WTC11 (cell line): ENCODE measurements at regions not wholly inside any gene's neighbourhood (a gene's known extent, or its start where the extent isn't known, plus 50 kb on each side); places are given as distances from the start of the nearest gene placed in this dataset.

Source experiments
- ATAC-seq: fragments of 200-7000 bp; cut with Tn5 transposase; 2 replicates; pipeline ENCODE4 v1.10.0; 2021; ENCODE audit warnings: mild to moderate bottlenecking, moderate library complexity
- CTCF ChIA-PET: fragments of 300-600 bp; sonication (Branson Sonifier 250); formaldehyde crosslinking; loops from one replicate; lab custom pipeline; 2021; ENCODE audit warnings: antibody characterized with exemption; lab: Charles Lee
- POLR2A ChIA-PET: fragments of 350-600 bp; sonication (Branson Sonifier 250); formaldehyde crosslinking; loops from one replicate; lab custom pipeline; 2021; ENCODE audit warnings: antibody characterized with exemption; lab: Charles Lee
- DNase-seq: peaks from one replicate; pipeline ENCODE4 v3.0.0; 2021; ENCODE audit warnings: low spot score
- H3K27ac Mint-ChIP-seq: 2 replicates; pipeline ENCODE4 v1.8.0; 2021; ENCODE audit warnings: mixed read lengths
- H3K27me3 Mint-ChIP-seq: 2 replicates; pipeline ENCODE4 v1.8.0; 2021; ENCODE audit warnings: low read depth, mild to moderate bottlenecking, moderate library complexity, mixed read lengths
- H3K36me3 Mint-ChIP-seq: 2 replicates; pipeline ENCODE4 v1.8.0; 2021; ENCODE audit warnings: mixed read lengths
- H3K4me1 Mint-ChIP-seq: 2 replicates; pipeline ENCODE4 v1.8.0; 2022; ENCODE audit warnings: mixed read lengths
- H3K4me3 Mint-ChIP-seq: 2 replicates; pipeline ENCODE4 v1.8.0; 2021; ENCODE audit warnings: mild to moderate bottlenecking, moderate library complexity, mixed read lengths
- H3K9me3 Mint-ChIP-seq: 2 replicates; pipeline ENCODE4 v1.8.0; 2021; ENCODE audit warnings: mixed read lengths
- AR ChIP-seq: fragments of 250-450 bp; sonication (Bioruptor Pico); IDR thresholded peaks from 2 replicates; pipeline ENCODE4 v1.9.0; 2021; ENCODE audit warnings: mild to moderate bottlenecking
- ATF1 ChIP-seq: sonication (generic); formaldehyde crosslinking; IDR thresholded peaks from 2 replicates; pipeline ENCODE4 v1.8.1; 2023; ENCODE audit warnings: mild to moderate bottlenecking, moderate library complexity, missing genetic modification reagents
- EMX1 ChIP-seq: fragments of 250-450 bp; sonication (Bioruptor Pico); IDR thresholded peaks from 2 replicates; pipeline ENCODE4 v1.8.0; 2021; ENCODE audit warnings: mild to moderate bottlenecking
- ESRRA ChIP-seq: sonication (generic); formaldehyde crosslinking; IDR thresholded peaks from 2 replicates; pipeline ENCODE4 v1.8.1; 2022; ENCODE audit warnings: mild to moderate bottlenecking, missing genetic modification reagents, borderline replicate concordance
- JAZF1 ChIP-seq: fragments of 250-450 bp; sonication (Bioruptor Pico); IDR thresholded peaks from 2 replicates; pipeline ENCODE4 v1.9.0; 2021; ENCODE audit warnings: moderate library complexity, mild to moderate bottlenecking, inconsistent platforms
- JUN ChIP-seq: sonication (generic); formaldehyde crosslinking; IDR thresholded peaks from 2 replicates; pipeline ENCODE4 v1.8.0; 2023; ENCODE audit warnings: mild to moderate bottlenecking, missing genetic modification reagents
- KAT7 ChIP-seq: sonication (generic); formaldehyde crosslinking; IDR thresholded peaks from 2 replicates; pipeline ENCODE4 v1.8.1; 2023; ENCODE audit warnings: missing genetic modification reagents, mild to moderate bottlenecking, borderline replicate concordance
- MYBL2 ChIP-seq: sonication (generic); formaldehyde crosslinking; IDR thresholded peaks from 2 replicates; pipeline ENCODE4 v1.8.1; 2023; ENCODE audit warnings: mild to moderate bottlenecking, moderate library complexity, missing genetic modification reagents
- NFYB ChIP-seq: sonication (generic); formaldehyde crosslinking; conservative IDR thresholded peaks from 2 replicates; pipeline ENCODE4 v1.8.0; 2022; ENCODE audit warnings: low read depth, missing genetic modification reagents
- NR2C2 ChIP-seq: sonication (generic); formaldehyde crosslinking; IDR thresholded peaks from 2 replicates; pipeline ENCODE4 v1.8.0; 2022; ENCODE audit warnings: mild to moderate bottlenecking, missing genetic modification reagents
- SMAD4 ChIP-seq: sonication (generic); formaldehyde crosslinking; IDR thresholded peaks from 2 replicates; pipeline ENCODE4 v1.8.0; 2022; ENCODE audit warnings: mild to moderate bottlenecking, missing genetic modification reagents
- SOX15 ChIP-seq: fragments of 250-450 bp; sonication (Bioruptor Pico); IDR thresholded peaks from 2 replicates; pipeline ENCODE4 v1.9.0; 2021; ENCODE audit warnings: mild to moderate bottlenecking
- TEAD1 ChIP-seq: sonication (generic); formaldehyde crosslinking; IDR thresholded peaks from 2 replicates; pipeline ENCODE4 v1.8.0; 2022; ENCODE audit warnings: mild to moderate bottlenecking, missing genetic modification reagents
- TEAD4 ChIP-seq: sonication (generic); formaldehyde crosslinking; IDR thresholded peaks from 2 replicates; pipeline ENCODE4 v1.8.0; 2022; ENCODE audit warnings: mild to moderate bottlenecking, missing genetic modification reagents
- USF1 ChIP-seq: sonication (generic); formaldehyde crosslinking; IDR thresholded peaks from 2 replicates; pipeline ENCODE4 v1.8.0; 2022; ENCODE audit warnings: mild to moderate bottlenecking, missing genetic modification reagents
- ZMAT4 ChIP-seq: fragments of 250-450 bp; sonication (Bioruptor Pico); IDR thresholded peaks from 2 replicates; pipeline ENCODE4 v1.9.0; 2021; ENCODE audit warnings: mild to moderate bottlenecking
- ZNF138 ChIP-seq: sonication (generic); formaldehyde crosslinking; conservative IDR thresholded peaks from 2 replicates; pipeline ENCODE4 v1.8.1; 2022; ENCODE audit warnings: mild to moderate bottlenecking, moderate library complexity, missing genetic modification reagents
- ZNF416 ChIP-seq: fragments of 250-450 bp; sonication (Bioruptor Pico); IDR thresholded peaks from 2 replicates; pipeline ENCODE4 v1.9.0; 2021; ENCODE audit warnings: mild to moderate bottlenecking, inconsistent platforms
- TF ChIP-seq, protein P1 (sequence below): sonication (generic); formaldehyde crosslinking; IDR thresholded peaks from 2 replicates; pipeline ENCODE4 v1.8.1; 2022; ENCODE audit warnings: mild to moderate bottlenecking, moderate library complexity, missing genetic modification reagents
- TF ChIP-seq, protein P2 (sequence below): fragments of 200-600 bp; IDR thresholded peaks from 2 replicates; pipeline ENCODE4 v1.8.0; 2022; ENCODE audit warnings: antibody characterized with exemption
- TF ChIP-seq, protein P3 (sequence below): sonication (generic); formaldehyde crosslinking; IDR thresholded peaks from 2 replicates; pipeline ENCODE4 v1.8.1; 2023; ENCODE audit warnings: mild to moderate bottlenecking, missing genetic modification reagents
- TF ChIP-seq, protein P4 (sequence below): sonication (generic); formaldehyde crosslinking; IDR thresholded peaks from 2 replicates; pipeline ENCODE4 v1.8.0; 2022; ENCODE audit warnings: mild to moderate bottlenecking, missing genetic modification reagents

DNA sequence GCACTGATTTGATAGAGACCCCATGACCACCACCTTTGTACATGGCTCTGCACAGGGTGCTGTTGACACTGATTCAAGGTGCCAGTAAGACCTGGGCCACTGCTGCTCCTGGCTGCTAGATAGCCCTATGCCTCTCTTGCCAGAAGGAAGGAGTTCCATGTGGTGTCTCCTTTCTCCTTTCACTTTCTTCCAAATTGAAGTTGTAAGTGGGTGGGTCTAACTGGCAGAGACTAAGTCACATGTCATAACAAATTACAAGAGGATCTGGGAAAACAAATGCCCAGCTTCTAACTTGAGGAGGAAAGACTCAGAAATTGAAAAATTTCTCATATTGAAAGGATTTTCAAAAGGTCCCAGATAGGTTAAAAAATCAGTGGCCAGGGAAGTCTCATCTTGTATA, 116.8 kb downstream of the TFAP2B start:
- ATAC-seq (peak; percentile 48), DNase-seq (no peak)
- H3K27ac Mint-ChIP-seq = no peak overlapping the region
- TF ChIP-seq KAT7 (CRISPR knock-in tag) = no peak
- TF ChIP-seq ZMAT4 (CRISPR knock-in tag) = no peak
- no peak for TF ChIP-seq JAZF1 (CRISPR knock-in tag)
- no peak for TF ChIP-seq JUN (CRISPR knock-in tag)
- TF ChIP-seq NR2C2 (CRISPR knock-in tag) = no peak
- no peak for TF ChIP-seq ESRRA
- no peak for TF ChIP-seq ZNF138 (CRISPR knock-in tag)
- TF ChIP-seq, protein P1, sequence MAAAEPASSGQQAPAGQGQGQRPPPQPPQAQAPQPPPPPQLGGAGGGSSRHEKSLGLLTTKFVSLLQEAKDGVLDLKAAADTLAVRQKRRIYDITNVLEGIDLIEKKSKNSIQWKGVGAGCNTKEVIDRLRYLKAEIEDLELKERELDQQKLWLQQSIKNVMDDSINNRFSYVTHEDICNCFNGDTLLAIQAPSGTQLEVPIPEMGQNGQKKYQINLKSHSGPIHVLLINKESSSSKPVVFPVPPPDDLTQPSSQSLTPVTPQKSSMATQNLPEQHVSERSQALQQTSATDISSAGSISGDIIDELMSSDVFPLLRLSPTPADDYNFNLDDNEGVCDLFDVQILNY (CRISPR knock-in tag) = no peak
- no peak for TF ChIP-seq MYBL2 (CRISPR knock-in tag)
- no peak for TF ChIP-seq EMX1
- TF ChIP-seq ZNF416 (CRISPR knock-in tag) = no peak
- TF ChIP-seq USF1 (CRISPR knock-in tag) = no peak
- no peaks in the 10 kb centered on the region for H3K27me3 Mint-ChIP-seq
- no peaks in the 10 kb centered on the region for H3K36me3 Mint-ChIP-seq
- no peak overlapping the region for H3K4me3 Mint-ChIP-seq
- no peaks in the 10 kb centered on the region for H3K9me3 Mint-ChIP-seq
- POLR2A ChIA-PET = no interaction called here
- CTCF ChIA-PET = no interaction called here
- H3K4me1 Mint-ChIP-seq = no peaks in the 10 kb centered on the region

- TF ChIP-seq SMAD4 = no peak
- TF ChIP-seq TEAD1 (CRISPR knock-in tag) = no peak
- no peak for TF ChIP-seq ATF1
- TF ChIP-seq, protein P2, sequence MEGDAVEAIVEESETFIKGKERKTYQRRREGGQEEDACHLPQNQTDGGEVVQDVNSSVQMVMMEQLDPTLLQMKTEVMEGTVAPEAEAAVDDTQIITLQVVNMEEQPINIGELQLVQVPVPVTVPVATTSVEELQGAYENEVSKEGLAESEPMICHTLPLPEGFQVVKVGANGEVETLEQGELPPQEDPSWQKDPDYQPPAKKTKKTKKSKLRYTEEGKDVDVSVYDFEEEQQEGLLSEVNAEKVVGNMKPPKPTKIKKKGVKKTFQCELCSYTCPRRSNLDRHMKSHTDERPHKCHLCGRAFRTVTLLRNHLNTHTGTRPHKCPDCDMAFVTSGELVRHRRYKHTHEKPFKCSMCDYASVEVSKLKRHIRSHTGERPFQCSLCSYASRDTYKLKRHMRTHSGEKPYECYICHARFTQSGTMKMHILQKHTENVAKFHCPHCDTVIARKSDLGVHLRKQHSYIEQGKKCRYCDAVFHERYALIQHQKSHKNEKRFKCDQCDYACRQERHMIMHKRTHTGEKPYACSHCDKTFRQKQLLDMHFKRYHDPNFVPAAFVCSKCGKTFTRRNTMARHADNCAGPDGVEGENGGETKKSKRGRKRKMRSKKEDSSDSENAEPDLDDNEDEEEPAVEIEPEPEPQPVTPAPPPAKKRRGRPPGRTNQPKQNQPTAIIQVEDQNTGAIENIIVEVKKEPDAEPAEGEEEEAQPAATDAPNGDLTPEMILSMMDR = no peak
- no peak for TF ChIP-seq SOX15
- TF ChIP-seq, protein P3, sequence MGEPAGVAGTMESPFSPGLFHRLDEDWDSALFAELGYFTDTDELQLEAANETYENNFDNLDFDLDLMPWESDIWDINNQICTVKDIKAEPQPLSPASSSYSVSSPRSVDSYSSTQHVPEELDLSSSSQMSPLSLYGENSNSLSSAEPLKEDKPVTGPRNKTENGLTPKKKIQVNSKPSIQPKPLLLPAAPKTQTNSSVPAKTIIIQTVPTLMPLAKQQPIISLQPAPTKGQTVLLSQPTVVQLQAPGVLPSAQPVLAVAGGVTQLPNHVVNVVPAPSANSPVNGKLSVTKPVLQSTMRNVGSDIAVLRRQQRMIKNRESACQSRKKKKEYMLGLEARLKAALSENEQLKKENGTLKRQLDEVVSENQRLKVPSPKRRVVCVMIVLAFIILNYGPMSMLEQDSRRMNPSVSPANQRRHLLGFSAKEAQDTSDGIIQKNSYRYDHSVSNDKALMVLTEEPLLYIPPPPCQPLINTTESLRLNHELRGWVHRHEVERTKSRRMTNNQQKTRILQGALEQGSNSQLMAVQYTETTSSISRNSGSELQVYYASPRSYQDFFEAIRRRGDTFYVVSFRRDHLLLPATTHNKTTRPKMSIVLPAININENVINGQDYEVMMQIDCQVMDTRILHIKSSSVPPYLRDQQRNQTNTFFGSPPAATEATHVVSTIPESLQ (CRISPR knock-in tag) = no peak
- TF ChIP-seq, protein P4, sequence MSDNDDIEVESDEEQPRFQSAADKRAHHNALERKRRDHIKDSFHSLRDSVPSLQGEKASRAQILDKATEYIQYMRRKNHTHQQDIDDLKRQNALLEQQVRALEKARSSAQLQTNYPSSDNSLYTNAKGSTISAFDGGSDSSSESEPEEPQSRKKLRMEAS (CRISPR knock-in tag) = no peak
- TF ChIP-seq NFYB (CRISPR knock-in tag) = no peak
- no peak for TF ChIP-seq TEAD4 (CRISPR knock-in tag)
- TF ChIP-seq AR = no peak
- DNase-seq (no peak), ATAC-seq (no peak)
- POLR2A ChIA-PET = no interaction called here
- CTCF ChIA-PET = no interaction called here
- H3K27me3 Mint-ChIP-seq = no peaks in the 10 kb centered on the region
- no peaks in the 10 kb centered on the region for H3K9me3 Mint-ChIP-seq
- H3K4me1 Mint-ChIP-seq = no peaks in the 10 kb centered on the region
- H3K27ac Mint-ChIP-seq = no peak overlapping the region
- H3K36me3 Mint-ChIP-seq = no peaks in the 10 kb centered on the region
- H3K4me3 Mint-ChIP-seq = no peak overlapping the region
Observed at GRCh38 chr6:50936277-50936681, 117.6 kb downstream of the TFAP2B start.
